HG03060 (cell line): ENCODE measurements at regions not wholly inside any gene's neighbourhood (a gene's known extent, or its start where the extent isn't known, plus 50 kb on each side); places are given as distances from the start of the nearest gene placed in this dataset.
"Not testable (repeated sequence)": the region's sequence is repeated elsewhere in the genome, so short reads cannot be mapped to it uniquely, and the experiment has no call there.

Experiments used
- ATAC-seq: cut with Tn5 transposase; IDR thresholded peaks from one replicate; pipeline ENCODE4 v1.9.1; 2021; ENCODE audit warnings: low read depth, moderate number of reproducible peaks; ENCODE audit not compliant: unreplicated experiment

DNA sequence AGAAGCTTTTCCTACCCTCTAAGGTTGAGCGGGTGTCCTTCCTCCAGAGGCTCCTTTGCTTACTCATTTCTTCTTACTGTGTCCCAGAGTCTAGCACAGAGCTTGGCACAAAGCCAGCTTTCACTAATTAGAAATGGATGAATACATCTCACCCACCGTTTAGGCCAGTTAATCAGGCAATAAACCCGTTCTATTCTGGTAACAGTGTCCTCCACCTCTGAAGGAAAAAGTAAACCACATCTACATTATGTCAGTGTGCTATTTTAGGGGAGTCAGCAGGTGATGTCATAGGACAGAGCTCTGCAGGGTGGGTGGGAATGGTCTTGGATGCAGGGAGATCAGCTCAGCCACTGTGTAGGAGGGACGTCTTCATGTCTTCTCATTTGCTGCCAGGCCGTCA is 109.2 kb downstream of the OSTF1 start:
- ATAC-seq, result no peak

DNA sequence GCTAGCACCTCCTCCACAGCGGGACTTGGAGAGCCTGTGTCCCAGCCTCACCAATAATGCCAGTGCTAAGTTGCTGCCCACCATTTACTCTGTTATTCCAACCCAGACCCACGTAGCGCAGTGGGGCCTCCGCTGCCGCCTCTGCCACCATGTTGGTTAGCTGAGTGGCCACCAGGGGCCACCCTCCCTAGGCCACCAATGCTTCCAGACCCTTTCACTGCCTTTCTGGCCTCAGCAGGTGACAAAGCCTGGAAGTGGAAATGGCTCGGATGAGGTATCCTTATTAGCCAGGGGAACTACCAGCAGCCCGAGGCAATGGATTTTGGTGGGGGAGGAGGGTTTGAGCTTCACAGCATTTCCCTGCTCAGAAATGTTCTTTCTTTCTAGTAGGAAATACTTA is 110.1 kb downstream of the OSTF1 start:
- no peak for ATAC-seq

GRCh38 chr9:75200892-75201470 is 112.7 kb downstream of the OSTF1 start:
- no peak for ATAC-seq

GRCh38 chr9:75201480-75202209 is 113.3 kb downstream of the OSTF1 start:
- no peak for ATAC-seq

GRCh38 chr9:75207997-75208396 is 119.7 kb downstream of the OSTF1 start:
- ATAC-seq, result not testable (repeated sequence)

DNA sequence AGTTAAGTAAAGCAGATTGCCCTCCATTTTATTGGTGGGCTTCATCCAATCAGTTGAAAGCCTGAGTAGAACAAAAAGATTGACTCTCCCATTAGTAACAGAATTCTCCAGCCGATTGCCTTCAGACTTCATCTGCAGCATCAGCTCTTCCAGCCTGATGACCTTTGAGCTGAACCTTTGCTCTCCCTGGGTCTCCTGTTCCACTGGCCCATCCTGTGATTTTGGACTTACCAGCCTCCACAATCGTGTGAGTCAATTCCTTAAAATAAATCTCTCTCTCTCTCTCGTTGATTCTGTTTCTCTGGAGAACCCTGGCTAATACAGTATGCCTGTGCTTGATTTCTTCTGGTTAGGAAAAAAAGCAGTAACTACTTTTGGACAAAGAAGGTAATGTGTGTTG is 121.9 kb downstream of the OSTF1 start:
- ATAC-seq, result no peak

DNA sequence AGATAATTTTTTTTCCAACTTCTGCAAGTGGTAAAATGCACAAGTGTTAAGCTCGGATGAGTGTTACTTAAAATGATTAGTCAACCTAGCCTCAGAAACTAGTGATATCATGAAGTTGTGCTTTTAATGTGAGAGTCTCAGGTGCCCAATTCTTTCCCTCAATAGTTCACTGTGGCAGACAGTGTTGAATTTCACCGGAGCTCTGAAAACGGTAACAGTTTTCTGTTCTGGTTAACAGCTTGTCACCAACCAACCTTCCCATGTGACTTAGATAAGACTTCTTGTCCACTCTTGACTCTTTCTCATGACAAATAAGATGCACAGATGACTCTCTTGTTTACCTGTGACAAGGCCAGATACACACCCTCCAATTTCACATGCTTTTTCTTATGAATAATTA is 125.5 kb downstream of the OSTF1 start:
- no peak for ATAC-seq

GRCh38 chr9:75226403-75227139 is 138.3 kb downstream of the OSTF1 start:
- ATAC-seq, result no peak

GRCh38 chr9:75228893-75229292 is 140.6 kb downstream of the OSTF1 start:
- ATAC-seq, result no peak

- no peak for ATAC-seq
Measured at GRCh38 chr9:75229605-75230332, 141.5 kb downstream of the OSTF1 start.

GRCh38 chr9:75230469-75230868 is 142.2 kb downstream of the OSTF1 start:
- ATAC-seq, result no peak

- ATAC-seq, result no peak
Measured at GRCh38 chr9:75231167-75231566, 142.9 kb downstream of the OSTF1 start.

DNA sequence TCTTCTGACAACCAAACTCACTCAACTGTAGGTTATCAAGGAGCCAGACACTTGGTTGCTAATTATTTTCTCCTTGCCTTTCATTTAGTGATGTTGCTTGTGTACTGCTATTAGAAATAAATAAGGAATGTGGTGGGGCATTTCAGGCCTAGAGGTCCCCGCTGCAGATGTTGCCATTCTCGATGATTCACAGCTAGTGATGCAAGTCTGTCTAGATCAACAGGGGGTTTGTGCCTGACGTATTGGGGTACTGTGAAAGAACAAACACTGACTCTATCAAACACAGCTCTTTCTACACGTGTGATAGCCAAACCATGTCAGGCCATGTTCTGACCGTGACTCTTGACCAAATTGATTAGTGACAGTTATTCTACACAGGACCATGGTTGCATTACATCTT is 144.7 kb downstream of the OSTF1 start:
- ATAC-seq, result no peak

- no peak for ATAC-seq
Measured at GRCh38 chr9:75235632-75236031, 147.3 kb downstream of the OSTF1 start.

GRCh38 chr9:75238311-75238976 is 150.1 kb downstream of the OSTF1 start:
- ATAC-seq, result peak; percentile 83

DNA sequence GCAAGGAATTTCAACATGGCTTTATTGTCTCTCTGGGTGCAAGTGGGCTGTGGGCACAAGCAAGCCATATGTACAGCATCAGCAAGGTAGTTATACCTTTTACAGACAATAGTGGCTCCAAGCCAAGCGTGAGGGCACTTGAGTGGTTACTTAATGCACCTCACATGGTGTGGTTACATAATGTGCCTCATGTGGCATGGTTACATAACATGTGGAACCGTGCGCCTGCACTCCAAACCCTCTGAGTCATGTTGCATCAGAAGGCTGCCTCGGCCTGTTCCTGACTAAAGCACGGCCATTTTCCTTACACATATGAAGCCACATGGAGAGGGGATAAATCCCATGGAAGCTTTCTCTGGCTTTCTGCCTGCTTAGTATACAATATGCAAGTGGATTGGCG is 150.9 kb downstream of the OSTF1 start:
- ATAC-seq, result no peak

DNA sequence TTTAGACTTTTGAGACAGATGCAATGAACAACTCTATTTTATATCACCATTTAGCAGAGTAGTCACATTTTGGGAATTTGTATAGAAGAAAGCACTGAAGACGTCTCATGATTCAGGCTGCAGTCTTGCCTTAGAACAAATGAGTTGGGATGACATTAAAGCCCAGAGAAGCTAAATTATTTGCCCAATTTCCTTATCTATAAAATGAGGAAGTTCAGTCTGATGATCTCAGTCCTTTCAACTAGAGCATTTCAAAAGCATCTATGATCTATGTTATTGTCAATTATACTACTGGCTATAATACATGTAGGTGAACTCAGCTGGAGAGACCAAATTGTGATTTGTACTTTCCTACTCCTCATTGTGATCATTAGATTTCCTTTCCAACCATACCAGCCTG is 154.1 kb downstream of the OSTF1 start:
- no peak for ATAC-seq

- ATAC-seq, result no peak
Measured at GRCh38 chr9:75246949-75247348, 158.6 kb downstream of the OSTF1 start.

- ATAC-seq, result no peak
Measured at GRCh38 chr9:75265525-75265972, 177.2 kb downstream of the OSTF1 start.

- ATAC-seq, result no peak
Measured at GRCh38 chr9:75269197-75269596, 180.9 kb downstream of the OSTF1 start.
